ENCODE measurements at regions not wholly inside any gene's neighbourhood (a gene's known extent, or its start where the extent isn't known, plus 50 kb on each side); places are given as distances from the start of the nearest gene placed in this dataset.

GRCh38 chr12:66978802-66979201 is 290.4 kb upstream of the CAND1 start:
- Histone ChIP-seq H3K36me3 (ENCODE audit: control insufficient read depth in 2 of 2, extremely low read depth in 1 of 2, insufficient read depth in 2 of 2, low read length in 2 of 2) (no peaks in the 10 kb centered on the region), H3K9ac (ENCODE audit: control insufficient read depth, extremely low read depth, insufficient read depth, low read length) (no peak overlapping the region), H3K4me1 (ENCODE audit: control insufficient read depth, extremely low read depth, insufficient read depth, low read length) (no peaks in the 10 kb centered on the region), H3K9me1 (ENCODE audit: control insufficient read depth, extremely low read depth, insufficient read depth, low read length) (no peaks in the 10 kb centered on the region), H3K79me2 (ENCODE audit: control insufficient read depth, insufficient read depth, low read length) (no peaks in the 10 kb centered on the region), H3K4me2 (ENCODE audit: control insufficient read depth, extremely low read depth, insufficient read depth, low read depth, low read length) (no peak overlapping the region), H3K27me3 (ENCODE audit: control insufficient read depth, extremely low read depth, insufficient read depth, low read length) (no peaks in the 10 kb centered on the region), H3K27ac (ENCODE audit: control insufficient read depth, insufficient read depth, low read length) (no peak overlapping the region), H3K9me3 (ENCODE audit: control insufficient read depth, low read depth, low read length) (no peaks in the 10 kb centered on the region), H2AFZ (ENCODE audit: control insufficient read depth, low read length) (no peak overlapping the region), H3K4me3 (ENCODE audit: control insufficient read depth in 2 of 3, extremely low read depth in 1 of 3, insufficient read depth in 2 of 3, low read depth in 1 of 3, low read length in 3 of 3) (no peak overlapping the region), H4K20me1 (ENCODE audit: control insufficient read depth, extremely low read depth, insufficient read depth, low read length) (no peaks in the 10 kb centered on the region)
- dilution Hi-C loops (cut with MboI; ENCODE audit: extremely low pct_ligation_motif_present, low sequenced_read_pairs) = no loop called here
- no peak for TF ChIP-seq EZH2 (IDR thresholded peaks at IDR 0.05; ENCODE audit: low read length)
- TF ChIP-seq, protein P1, sequence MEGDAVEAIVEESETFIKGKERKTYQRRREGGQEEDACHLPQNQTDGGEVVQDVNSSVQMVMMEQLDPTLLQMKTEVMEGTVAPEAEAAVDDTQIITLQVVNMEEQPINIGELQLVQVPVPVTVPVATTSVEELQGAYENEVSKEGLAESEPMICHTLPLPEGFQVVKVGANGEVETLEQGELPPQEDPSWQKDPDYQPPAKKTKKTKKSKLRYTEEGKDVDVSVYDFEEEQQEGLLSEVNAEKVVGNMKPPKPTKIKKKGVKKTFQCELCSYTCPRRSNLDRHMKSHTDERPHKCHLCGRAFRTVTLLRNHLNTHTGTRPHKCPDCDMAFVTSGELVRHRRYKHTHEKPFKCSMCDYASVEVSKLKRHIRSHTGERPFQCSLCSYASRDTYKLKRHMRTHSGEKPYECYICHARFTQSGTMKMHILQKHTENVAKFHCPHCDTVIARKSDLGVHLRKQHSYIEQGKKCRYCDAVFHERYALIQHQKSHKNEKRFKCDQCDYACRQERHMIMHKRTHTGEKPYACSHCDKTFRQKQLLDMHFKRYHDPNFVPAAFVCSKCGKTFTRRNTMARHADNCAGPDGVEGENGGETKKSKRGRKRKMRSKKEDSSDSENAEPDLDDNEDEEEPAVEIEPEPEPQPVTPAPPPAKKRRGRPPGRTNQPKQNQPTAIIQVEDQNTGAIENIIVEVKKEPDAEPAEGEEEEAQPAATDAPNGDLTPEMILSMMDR (optimal IDR thresholded peaks at IDR 0.05 in 1 of 3, IDR thresholded peaks at IDR 0.05 in 1 of 3, conservative IDR thresholded peaks at IDR 0.05 in 1 of 3; ENCODE audit: extremely low read depth in 1 of 3, insufficient read depth in 2 of 3, low read length in 3 of 3) = no peak
- no peak for FAIRE-seq
- DNase-seq (ENCODE audit: low read depth, low spot score) = no peak

DNA sequence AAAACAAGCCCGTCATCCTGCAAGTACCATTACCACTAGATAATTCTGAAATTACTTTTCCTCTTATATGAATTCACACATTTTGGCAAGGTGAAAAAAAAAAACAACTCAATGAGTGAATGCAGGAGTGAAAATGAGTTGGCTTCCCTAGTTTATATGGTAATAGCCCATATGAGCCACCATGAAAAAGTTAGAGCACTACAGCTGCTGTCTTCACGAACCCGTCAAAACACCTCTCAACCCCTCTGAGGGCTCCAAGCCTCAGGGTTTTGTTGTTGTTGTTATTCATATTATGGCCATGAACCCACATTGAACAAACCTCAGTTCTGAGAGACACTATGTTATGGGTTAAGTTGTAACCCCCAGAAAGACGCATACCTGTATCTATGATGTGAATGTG is 289.9 kb upstream of the CAND1 start:
- dilution Hi-C loops (cut with MboI; ENCODE audit: extremely low pct_ligation_motif_present, low sequenced_read_pairs) = no loop called here
- no peaks in the 10 kb centered on the region for H3K27me3 ChIP-seq (ENCODE audit: control insufficient read depth, extremely low read depth, insufficient read depth, low read length)
- H3K9ac ChIP-seq (ENCODE audit: control insufficient read depth, extremely low read depth, insufficient read depth, low read length) = no peak overlapping the region
- H3K27ac ChIP-seq (ENCODE audit: control insufficient read depth, insufficient read depth, low read length) = no peak overlapping the region
- H3K9me3 ChIP-seq (ENCODE audit: control insufficient read depth, low read depth, low read length) = no peaks in the 10 kb centered on the region
- H3K4me1 ChIP-seq (ENCODE audit: control insufficient read depth, extremely low read depth, insufficient read depth, low read length) = no peaks in the 10 kb centered on the region
- H3K9me1 ChIP-seq (ENCODE audit: control insufficient read depth, extremely low read depth, insufficient read depth, low read length) = no peaks in the 10 kb centered on the region
- H3K36me3 ChIP-seq (ENCODE audit: control insufficient read depth in 2 of 2, extremely low read depth in 1 of 2, insufficient read depth in 2 of 2, low read length in 2 of 2) = no peaks in the 10 kb centered on the region
- no peak overlapping the region for H3K4me2 ChIP-seq (ENCODE audit: control insufficient read depth, extremely low read depth, insufficient read depth, low read depth, low read length)
- H3K79me2 ChIP-seq (ENCODE audit: control insufficient read depth, insufficient read depth, low read length) = no peaks in the 10 kb centered on the region
- H4K20me1 ChIP-seq (ENCODE audit: control insufficient read depth, extremely low read depth, insufficient read depth, low read length) = no peaks in the 10 kb centered on the region
- TF ChIP-seq, protein P1 (optimal IDR thresholded peaks at IDR 0.05 in 1 of 3, IDR thresholded peaks at IDR 0.05 in 1 of 3, conservative IDR thresholded peaks at IDR 0.05 in 1 of 3; ENCODE audit: extremely low read depth in 1 of 3, insufficient read depth in 2 of 3, low read length in 3 of 3) = no peak
- no peak for TF ChIP-seq EZH2 (IDR thresholded peaks at IDR 0.05; ENCODE audit: low read length)
- DNase-seq (ENCODE audit: low read depth, low spot score) (no peak), FAIRE-seq (no peak)
- no peak overlapping the region for H3K4me3 ChIP-seq (ENCODE audit: control insufficient read depth in 2 of 3, extremely low read depth in 1 of 3, insufficient read depth in 2 of 3, low read depth in 1 of 3, low read length in 3 of 3)
- H2AFZ ChIP-seq (ENCODE audit: control insufficient read depth, low read length) = no peak overlapping the region

Measured in keratinocyte (primary cell).